GM12865 (cell line): ENCODE measurements at regions not wholly inside any gene's neighbourhood (a gene's known extent, or its start where the extent isn't known, plus 50 kb on each side); places are given as distances from the start of the nearest gene placed in this dataset.

ENCODE experiments used
- DNase-seq: peaks from one replicate; pipeline ENCODE4 v3.0.0; 2010; ENCODE audit warnings: low read depth
- H3K4me3 ChIP-seq: 2 replicates; pipeline ENCODE4 v1.5.1; 2011; ENCODE audit warnings: mild to moderate bottlenecking, low read depth, low read length, control low read depth
- TF ChIP-seq, protein P1 (sequence below): IDR thresholded peaks from 2 replicates; pipeline ENCODE4 v1.5.1; 2011; ENCODE audit warnings: low read length, control low read depth, low read depth, inconsistent platforms; ENCODE audit not compliant: insufficient read depth; ENCODE audit errors: missing control alignments

DNA sequence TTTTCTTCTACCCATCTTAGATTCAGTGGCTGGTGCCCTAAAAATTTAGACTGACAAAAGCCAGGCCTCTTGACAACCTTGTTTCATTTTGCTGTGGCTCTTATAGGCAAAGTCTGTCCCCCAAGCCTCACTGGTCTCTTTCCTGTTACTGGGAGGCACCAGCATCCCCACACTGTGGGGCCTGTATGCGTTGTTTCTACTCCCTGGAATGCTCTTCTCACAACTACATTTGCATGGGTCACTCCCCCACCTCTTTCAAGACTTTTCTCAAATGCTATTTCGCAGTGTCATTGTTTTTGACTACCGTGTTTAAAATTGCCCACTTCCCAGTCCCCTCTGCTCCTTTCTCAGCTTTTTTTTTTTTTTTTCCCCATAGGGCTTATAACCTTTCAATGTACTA is 108.7 kb upstream of the DGKB start:
- no peak overlapping the region for H3K4me3 ChIP-seq
- TF ChIP-seq, protein P1, sequence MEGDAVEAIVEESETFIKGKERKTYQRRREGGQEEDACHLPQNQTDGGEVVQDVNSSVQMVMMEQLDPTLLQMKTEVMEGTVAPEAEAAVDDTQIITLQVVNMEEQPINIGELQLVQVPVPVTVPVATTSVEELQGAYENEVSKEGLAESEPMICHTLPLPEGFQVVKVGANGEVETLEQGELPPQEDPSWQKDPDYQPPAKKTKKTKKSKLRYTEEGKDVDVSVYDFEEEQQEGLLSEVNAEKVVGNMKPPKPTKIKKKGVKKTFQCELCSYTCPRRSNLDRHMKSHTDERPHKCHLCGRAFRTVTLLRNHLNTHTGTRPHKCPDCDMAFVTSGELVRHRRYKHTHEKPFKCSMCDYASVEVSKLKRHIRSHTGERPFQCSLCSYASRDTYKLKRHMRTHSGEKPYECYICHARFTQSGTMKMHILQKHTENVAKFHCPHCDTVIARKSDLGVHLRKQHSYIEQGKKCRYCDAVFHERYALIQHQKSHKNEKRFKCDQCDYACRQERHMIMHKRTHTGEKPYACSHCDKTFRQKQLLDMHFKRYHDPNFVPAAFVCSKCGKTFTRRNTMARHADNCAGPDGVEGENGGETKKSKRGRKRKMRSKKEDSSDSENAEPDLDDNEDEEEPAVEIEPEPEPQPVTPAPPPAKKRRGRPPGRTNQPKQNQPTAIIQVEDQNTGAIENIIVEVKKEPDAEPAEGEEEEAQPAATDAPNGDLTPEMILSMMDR = no peak
- no peak for DNase-seq

GRCh38 chr7:15007507-15007906 is 105.0 kb upstream of the DGKB start:
- TF ChIP-seq, protein P1 = peak; percentile 24
- no peak overlapping the region for H3K4me3 ChIP-seq
- peak; percentile 8 for DNase-seq

DNA sequence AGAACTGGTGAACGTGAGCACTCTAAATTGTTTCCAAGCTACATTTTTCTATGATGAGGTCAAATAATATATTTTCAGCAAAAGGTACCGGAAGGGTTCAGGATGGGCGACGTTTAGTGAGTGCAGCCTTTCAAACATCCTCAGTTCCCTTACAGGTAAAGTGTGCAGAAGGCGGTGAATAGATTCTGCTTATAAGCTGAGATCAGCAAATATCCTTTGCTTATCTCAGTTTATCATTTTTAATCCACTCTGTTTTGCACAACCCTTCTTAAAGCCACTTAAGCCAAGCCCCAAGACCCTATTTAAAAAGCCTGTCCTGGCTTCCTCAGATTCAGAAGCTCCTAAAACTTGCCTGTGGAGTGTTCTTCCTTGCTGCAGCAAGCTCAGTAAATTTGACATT is 103.1 kb upstream of the DGKB start:
- TF ChIP-seq, protein P1 = no peak
- H3K4me3 ChIP-seq = no peak overlapping the region
- no peak for DNase-seq

GRCh38 chr7:15000157-15000556 is 97.6 kb upstream of the DGKB start:
- no peak for DNase-seq

DNA sequence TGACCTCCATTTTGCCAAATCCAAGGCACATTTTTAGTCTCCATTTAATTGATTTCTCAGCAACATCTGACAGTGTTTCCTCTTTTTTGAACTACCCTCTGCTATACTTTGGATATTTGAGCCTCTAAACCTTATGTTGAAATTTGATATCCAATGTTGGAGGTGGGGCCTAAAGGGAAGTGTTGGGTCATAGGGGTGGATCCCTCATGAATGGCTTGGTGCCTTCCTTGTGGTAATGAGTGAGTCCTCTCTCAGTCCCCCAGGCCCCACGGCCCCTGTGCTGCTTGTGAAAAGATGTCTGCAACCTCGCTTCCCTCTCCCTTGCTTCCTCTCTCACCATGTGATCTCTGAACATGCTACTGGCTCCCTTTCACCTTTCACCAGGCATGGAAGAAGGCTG is 96.8 kb upstream of the DGKB start:
- TF ChIP-seq, protein P1 = no peak
- no peak for DNase-seq

More at GRCh38 chr7:15000157-15000556, 97.6 kb upstream of the DGKB start:
- H3K4me3 ChIP-seq = no peak overlapping the region
- TF ChIP-seq, protein P1 = no peak

GRCh38 chr7:14995774-14996173 is 93.2 kb upstream of the DGKB start:
- no peak overlapping the region for H3K4me3 ChIP-seq
- TF ChIP-seq, protein P1 = no peak
- DNase-seq = no peak

More for the DNA sequence above, 96.8 kb upstream of the DGKB start:
- H3K4me3 ChIP-seq = no peak overlapping the region

DNA sequence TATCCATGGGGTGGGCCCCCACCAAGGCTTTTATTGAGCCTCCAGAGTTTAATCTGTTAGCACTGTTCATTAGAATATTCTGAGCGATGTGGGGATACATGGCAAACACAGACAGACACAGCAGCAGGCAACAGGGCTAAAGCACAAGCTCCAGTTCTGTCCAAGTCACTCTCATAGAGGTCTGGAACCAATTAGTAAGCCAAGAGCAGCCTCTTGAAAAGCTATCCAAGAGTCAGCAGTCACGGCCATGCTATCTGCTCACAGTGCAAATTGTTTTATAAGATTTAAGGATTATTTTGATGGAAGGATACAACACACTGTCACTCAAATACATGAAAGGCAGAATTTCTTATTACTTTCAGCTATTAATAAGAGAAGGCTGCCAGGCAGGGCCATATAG is 86.4 kb upstream of the DGKB start:
- DNase-seq = no peak
- TF ChIP-seq, protein P1 = no peak
- H3K4me3 ChIP-seq = no peak overlapping the region
